Stimulated activated memory B cell treated with anti-CD40 and anti-IgM and Interleukin-4, amounts not matched to agents 10 μg/mL and 1 μg/mL and 100 μg/mL, for 72 hours (primary cell): ENCODE measurements at regions not wholly inside any gene's neighbourhood (a gene's known extent, or its start where the extent isn't known, plus 50 kb on each side); places are given as distances from the start of the nearest gene placed in this dataset.

Experiments used
- ATAC-seq: fragments of 150-1000 bp; cut with Tn5 transposase; 2 replicates; pipeline ENCODE4 v1.10.0; 2021
- H3K27ac Mint-ChIP-seq: one replicate; pipeline ENCODE4 v1.8.0; 2022; ENCODE audit warnings: mild to moderate bottlenecking, mixed read lengths
- H3K27me3 Mint-ChIP-seq: one replicate; pipeline ENCODE4 v1.8.0; 2022; ENCODE audit warnings: mixed read lengths
- H3K36me3 Mint-ChIP-seq: one replicate; pipeline ENCODE4 v1.8.0; 2022; ENCODE audit warnings: mixed read lengths
- H3K4me1 Mint-ChIP-seq: one replicate; pipeline ENCODE4 v1.8.0; 2022; ENCODE audit warnings: mixed read lengths
- H3K4me3 Mint-ChIP-seq: one replicate; pipeline ENCODE4 v1.8.0; 2022; ENCODE audit warnings: mild to moderate bottlenecking, moderate library complexity, mixed read lengths
- H3K9me3 Mint-ChIP-seq: one replicate; pipeline ENCODE4 v1.8.0; 2022; ENCODE audit warnings: mixed read lengths

DNA sequence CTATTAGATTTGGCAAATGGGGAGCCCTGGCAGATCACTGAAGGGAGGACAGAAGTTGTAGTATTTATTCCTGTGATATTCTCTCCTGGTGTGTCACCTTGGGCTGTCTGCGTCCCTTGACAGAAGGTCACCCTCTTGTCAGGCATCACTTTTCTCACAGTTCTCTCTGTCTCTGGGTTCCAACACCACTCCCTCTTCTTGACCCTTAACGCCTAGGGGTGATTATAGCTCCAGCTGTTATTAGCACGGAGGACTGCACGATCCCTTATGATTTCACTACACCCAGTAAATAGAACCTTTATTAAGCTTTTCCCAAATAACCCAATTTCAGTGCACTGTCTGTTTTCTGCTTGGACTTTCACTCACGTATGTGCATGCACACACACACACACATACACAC, 166.3 kb upstream of the TNP1 start:
- Mint-ChIP-seq H3K9me3 (peaks cover 3% of the 10 kb centered on the region), H3K27me3 (peaks cover 13% of the 10 kb centered on the region), H3K4me1 (no peaks in the 10 kb centered on the region), H3K4me3 (no peak overlapping the region), H3K36me3 (no peaks in the 10 kb centered on the region), H3K27ac (no peak overlapping the region)
- ATAC-seq: no peak

GRCh38 chr2:217023611-217024010, 163.7 kb upstream of the TNP1 start:
- H3K27me3 Mint-ChIP-seq: peaks cover 4% of the 10 kb centered on the region
- ATAC-seq: no peak

DNA sequence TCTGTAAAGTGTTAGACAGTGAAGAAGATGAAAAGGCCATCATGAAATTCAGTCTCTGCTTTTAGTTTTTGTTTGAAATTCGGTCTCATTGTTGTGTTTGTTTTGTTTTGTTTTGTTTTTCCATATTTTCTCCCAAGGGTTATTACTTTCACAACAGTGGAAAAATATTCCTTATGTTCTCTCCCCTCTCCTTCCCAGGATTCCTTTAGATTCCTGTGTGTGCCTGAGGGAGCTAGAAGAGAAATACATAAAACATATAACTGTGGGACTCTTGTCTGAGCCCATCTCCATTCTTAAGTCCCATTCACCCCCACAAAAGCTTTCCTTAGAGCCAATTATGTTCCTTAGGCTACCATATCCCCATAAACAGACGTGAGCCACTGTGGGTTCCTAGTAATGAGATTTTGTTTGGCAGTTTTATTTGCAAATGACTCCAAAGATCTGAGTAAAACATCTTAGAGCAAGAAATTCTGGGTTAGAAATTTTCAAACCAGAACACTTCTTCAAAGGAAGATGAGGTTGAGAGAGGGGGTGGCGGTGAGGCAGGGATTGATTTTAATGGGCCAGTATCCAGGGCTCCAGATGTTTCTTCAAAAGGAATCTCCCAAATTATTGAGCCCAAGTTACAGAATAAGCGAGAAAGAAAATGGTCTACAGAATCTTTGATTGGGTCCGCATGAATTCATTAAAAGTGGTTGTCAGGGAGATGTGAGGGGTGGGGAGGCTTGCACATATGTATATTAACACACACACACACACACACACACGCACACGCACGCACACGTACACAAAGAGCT, 157.8 kb upstream of the TNP1 start:
- Mint-ChIP-seq H3K36me3 (no peaks in the 10 kb centered on the region), H3K27ac (no peak overlapping the region), H3K27me3 (peaks cover 24% of the 10 kb centered on the region), H3K4me3 (no peak overlapping the region), H3K9me3 (peaks cover 5% of the 10 kb centered on the region), H3K4me1 (no peaks in the 10 kb centered on the region)
- no peak for ATAC-seq

More at GRCh38 chr2:217023611-217024010, 163.7 kb upstream of the TNP1 start:
- peaks cover 6% of the 10 kb centered on the region for H3K9me3 Mint-ChIP-seq
- no peaks in the 10 kb centered on the region for H3K4me1 Mint-ChIP-seq
- no peak overlapping the region for H3K4me3 Mint-ChIP-seq
- H3K27ac Mint-ChIP-seq: no peak overlapping the region
- no peaks in the 10 kb centered on the region for H3K36me3 Mint-ChIP-seq

GRCh38 chr2:217016796-217017419, 157.0 kb upstream of the TNP1 start:
- H3K27ac Mint-ChIP-seq: no peak overlapping the region
- H3K27me3 Mint-ChIP-seq: peaks cover 27% of the 10 kb centered on the region
- no peaks in the 10 kb centered on the region for H3K36me3 Mint-ChIP-seq
- peaks cover 5% of the 10 kb centered on the region for H3K9me3 Mint-ChIP-seq
- H3K4me1 Mint-ChIP-seq: no peaks in the 10 kb centered on the region
- no peak overlapping the region for H3K4me3 Mint-ChIP-seq
- no peak for ATAC-seq

- peaks cover 5% of the 10 kb centered on the region for H3K9me3 Mint-ChIP-seq
- no peak overlapping the region for H3K27ac Mint-ChIP-seq
- no peaks in the 10 kb centered on the region for H3K36me3 Mint-ChIP-seq
- H3K27me3 Mint-ChIP-seq: peaks cover 27% of the 10 kb centered on the region
- no peak for ATAC-seq
- H3K4me3 Mint-ChIP-seq: no peak overlapping the region
- H3K4me1 Mint-ChIP-seq: no peaks in the 10 kb centered on the region
Observed at GRCh38 chr2:217014328-217015105, 154.7 kb upstream of the TNP1 start.

DNA sequence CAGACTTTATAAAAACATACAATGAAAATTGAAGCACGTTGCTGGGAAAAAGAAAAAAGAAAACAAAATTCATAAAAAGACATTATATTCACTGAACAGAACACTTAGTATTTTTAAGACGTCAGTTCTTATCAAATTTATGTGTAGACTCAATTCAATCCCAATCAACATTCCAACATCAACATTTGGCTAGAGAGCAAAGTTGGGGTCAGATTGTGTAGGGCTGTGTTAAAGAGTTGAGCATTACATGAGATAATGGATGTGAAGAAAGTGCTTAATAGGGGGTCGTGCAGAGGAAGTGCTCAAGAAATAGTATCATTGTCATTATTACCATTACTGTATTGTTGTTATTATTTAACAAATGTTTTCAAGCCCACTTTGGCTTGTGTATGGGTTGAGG, 154.1 kb upstream of the TNP1 start:
- Mint-ChIP-seq H3K27ac (no peak overlapping the region), H3K4me3 (no peak overlapping the region), H3K4me1 (no peaks in the 10 kb centered on the region), H3K9me3 (peaks cover 2% of the 10 kb centered on the region), H3K27me3 (peaks cover 27% of the 10 kb centered on the region), H3K36me3 (no peaks in the 10 kb centered on the region)
- ATAC-seq: no peak

- peaks cover 37% of the 10 kb centered on the region for H3K27me3 Mint-ChIP-seq
- no peak overlapping the region for H3K4me3 Mint-ChIP-seq
- H3K4me1 Mint-ChIP-seq: no peaks in the 10 kb centered on the region
- H3K27ac Mint-ChIP-seq: no peak overlapping the region
- no peak for ATAC-seq
- peaks cover 3% of the 10 kb centered on the region for H3K9me3 Mint-ChIP-seq
- H3K36me3 Mint-ChIP-seq: no peaks in the 10 kb centered on the region
Observed at GRCh38 chr2:217011576-217011975, 151.7 kb upstream of the TNP1 start.

DNA sequence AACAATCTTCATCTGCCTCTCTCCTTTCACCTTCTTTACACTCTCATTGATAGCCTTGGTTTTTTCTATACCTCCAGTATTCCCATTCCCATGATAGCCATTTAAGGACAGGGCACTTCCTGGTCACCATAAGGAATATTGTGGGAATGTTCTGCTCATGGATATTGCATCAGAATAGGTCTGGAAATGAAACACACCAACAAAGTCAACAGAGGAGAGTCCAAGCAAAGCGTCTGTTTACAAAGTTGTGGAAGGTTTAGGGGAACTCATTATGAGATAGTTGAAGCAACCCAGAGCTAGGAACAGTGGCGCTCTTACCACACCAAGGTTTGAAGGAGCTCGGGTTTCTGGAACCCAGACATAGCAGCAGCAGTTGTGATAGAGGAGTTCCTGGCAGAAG, 150.3 kb upstream of the TNP1 start:
- no peak for ATAC-seq
- H3K27ac Mint-ChIP-seq: no peak overlapping the region
- H3K27me3 Mint-ChIP-seq: peaks cover 39% of the 10 kb centered on the region
- no peaks in the 10 kb centered on the region for H3K36me3 Mint-ChIP-seq
- H3K9me3 Mint-ChIP-seq: peaks cover 3% of the 10 kb centered on the region
- H3K4me1 Mint-ChIP-seq: no peaks in the 10 kb centered on the region
- H3K4me3 Mint-ChIP-seq: no peak overlapping the region

DNA sequence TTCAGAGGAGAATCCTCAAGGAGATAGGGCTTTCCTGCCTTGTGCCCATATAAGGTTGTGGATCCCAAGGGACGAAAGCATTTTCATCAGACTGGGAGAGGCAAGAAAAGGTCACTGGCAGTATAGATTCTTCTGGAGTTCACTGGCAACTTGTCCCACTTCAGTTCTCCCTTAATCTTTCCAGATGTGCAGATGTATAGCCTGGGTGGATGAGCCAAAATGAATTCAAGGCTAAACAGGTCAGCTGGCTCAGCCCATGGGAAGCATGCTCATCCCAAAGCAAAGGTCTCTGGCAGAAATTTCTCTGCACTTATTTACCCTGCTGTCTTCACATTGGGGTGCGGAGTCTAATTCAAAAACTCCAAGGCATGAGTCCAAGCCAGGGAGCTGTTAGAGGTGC, 148.9 kb upstream of the TNP1 start:
- no peak overlapping the region for H3K4me3 Mint-ChIP-seq
- ATAC-seq: no peak
- peaks cover 26% of the 10 kb centered on the region for H3K27me3 Mint-ChIP-seq
- H3K27ac Mint-ChIP-seq: no peak overlapping the region
- H3K36me3 Mint-ChIP-seq: no peaks in the 10 kb centered on the region
- H3K4me1 Mint-ChIP-seq: no peaks in the 10 kb centered on the region
- H3K9me3 Mint-ChIP-seq: peaks cover 3% of the 10 kb centered on the region

GRCh38 chr2:217006217-217006616, 146.4 kb upstream of the TNP1 start:
- Mint-ChIP-seq H3K27ac (no peak overlapping the region), H3K27me3 (peaks cover 13% of the 10 kb centered on the region), H3K4me1 (no peaks in the 10 kb centered on the region), H3K9me3 (peaks cover 3% of the 10 kb centered on the region), H3K4me3 (no peak overlapping the region), H3K36me3 (no peaks in the 10 kb centered on the region)
- no peak for ATAC-seq

DNA sequence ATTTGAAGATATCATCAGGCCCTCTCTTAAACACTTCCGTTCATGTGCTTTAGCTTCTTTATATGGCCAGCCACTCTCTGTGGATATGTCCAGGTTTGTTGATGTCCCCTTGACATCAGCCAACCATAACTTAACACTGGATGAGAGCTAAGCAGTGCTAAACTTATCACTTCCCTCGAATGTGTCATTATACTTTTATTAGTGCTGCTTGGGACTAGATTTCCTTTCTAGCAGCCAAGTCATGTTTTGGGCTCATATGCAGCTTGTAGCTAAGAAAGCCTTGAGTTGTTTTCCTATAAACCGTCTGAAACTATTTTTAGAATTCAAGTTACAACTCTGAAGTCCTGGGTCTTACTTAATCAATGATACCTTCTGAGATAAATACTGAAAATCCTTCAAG, 144.8 kb upstream of the TNP1 start:
- H3K9me3 Mint-ChIP-seq: peaks cover 3% of the 10 kb centered on the region
- H3K4me1 Mint-ChIP-seq: no peaks in the 10 kb centered on the region
- H3K27me3 Mint-ChIP-seq: peaks cover 13% of the 10 kb centered on the region
- H3K4me3 Mint-ChIP-seq: no peak overlapping the region
- no peaks in the 10 kb centered on the region for H3K36me3 Mint-ChIP-seq
- ATAC-seq: no peak
- no peak overlapping the region for H3K27ac Mint-ChIP-seq

GRCh38 chr2:217001740-217002139, 141.9 kb upstream of the TNP1 start:
- Mint-ChIP-seq H3K27me3 (peaks cover 6% of the 10 kb centered on the region), H3K9me3 (no peaks in the 10 kb centered on the region), H3K4me1 (no peaks in the 10 kb centered on the region), H3K36me3 (no peaks in the 10 kb centered on the region), H3K4me3 (no peak overlapping the region), H3K27ac (no peak overlapping the region)
- no peak for ATAC-seq

GRCh38 chr2:217000406-217000805, 140.5 kb upstream of the TNP1 start:
- no peak overlapping the region for H3K4me3 Mint-ChIP-seq
- no peaks in the 10 kb centered on the region for H3K4me1 Mint-ChIP-seq
- no peaks in the 10 kb centered on the region for H3K27me3 Mint-ChIP-seq
- no peak for ATAC-seq
- H3K27ac Mint-ChIP-seq: no peak overlapping the region
- H3K36me3 Mint-ChIP-seq: no peaks in the 10 kb centered on the region
- H3K9me3 Mint-ChIP-seq: no peaks in the 10 kb centered on the region

- Mint-ChIP-seq H3K9me3 (no peaks in the 10 kb centered on the region), H3K36me3 (no peaks in the 10 kb centered on the region), H3K27ac (no peak overlapping the region), H3K27me3 (no peaks in the 10 kb centered on the region), H3K4me1 (no peaks in the 10 kb centered on the region), H3K4me3 (no peak overlapping the region)
- ATAC-seq: no peak
Observed at GRCh38 chr2:216996279-216996845, 136.5 kb upstream of the TNP1 start.

GRCh38 chr2:216994353-216994854, 134.5 kb upstream of the TNP1 start:
- Mint-ChIP-seq H3K27ac (no peak overlapping the region), H3K36me3 (no peaks in the 10 kb centered on the region), H3K27me3 (no peaks in the 10 kb centered on the region), H3K4me1 (no peaks in the 10 kb centered on the region), H3K4me3 (no peak overlapping the region), H3K9me3 (no peaks in the 10 kb centered on the region)
- ATAC-seq: no peak
